OCI-LY3 (cell line): ENCODE measurements at regions not wholly inside any gene's neighbourhood (a gene's known extent, or its start where the extent isn't known, plus 50 kb on each side); places are given as distances from the start of the nearest gene placed in this dataset.

Source experiments
- EZH2phosphoT487 ChIP-seq: fragments of 200-600 bp; shearing (Covaris generic); IDR thresholded peaks from 2 replicates; pipeline ENCODE4 v1.6.1; 2018; ENCODE audit warnings: antibody characterized with exemption, mixed run types, low read depth
- TF ChIP-seq, protein P1 (sequence below): fragments of 200-600, 300-600 bp; sonication (generic); IDR thresholded peaks from 2 replicates; pipeline ENCODE4 v1.5.1; 2014; ENCODE audit warnings: antibody characterized with exemption, low read length, low read depth

DNA sequence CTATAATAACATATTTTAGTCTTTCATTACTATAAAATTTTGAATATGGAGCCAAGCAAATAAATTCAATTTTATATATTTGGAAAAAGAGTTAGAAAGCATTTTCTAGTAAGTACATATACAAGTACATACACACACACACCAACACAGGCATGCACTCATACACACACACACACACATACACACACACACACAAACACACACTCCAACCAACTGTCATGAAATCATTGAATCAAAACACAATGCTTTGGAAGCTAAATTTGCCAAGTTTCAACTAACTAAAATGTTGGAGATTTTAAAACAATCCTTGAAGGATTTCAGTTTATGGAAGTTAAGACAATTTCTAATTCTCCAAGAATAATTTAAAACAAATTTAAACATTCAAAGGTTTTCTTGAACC lies 283.2 kb downstream of the TAF11L14 start:
- TF ChIP-seq, protein P1, sequence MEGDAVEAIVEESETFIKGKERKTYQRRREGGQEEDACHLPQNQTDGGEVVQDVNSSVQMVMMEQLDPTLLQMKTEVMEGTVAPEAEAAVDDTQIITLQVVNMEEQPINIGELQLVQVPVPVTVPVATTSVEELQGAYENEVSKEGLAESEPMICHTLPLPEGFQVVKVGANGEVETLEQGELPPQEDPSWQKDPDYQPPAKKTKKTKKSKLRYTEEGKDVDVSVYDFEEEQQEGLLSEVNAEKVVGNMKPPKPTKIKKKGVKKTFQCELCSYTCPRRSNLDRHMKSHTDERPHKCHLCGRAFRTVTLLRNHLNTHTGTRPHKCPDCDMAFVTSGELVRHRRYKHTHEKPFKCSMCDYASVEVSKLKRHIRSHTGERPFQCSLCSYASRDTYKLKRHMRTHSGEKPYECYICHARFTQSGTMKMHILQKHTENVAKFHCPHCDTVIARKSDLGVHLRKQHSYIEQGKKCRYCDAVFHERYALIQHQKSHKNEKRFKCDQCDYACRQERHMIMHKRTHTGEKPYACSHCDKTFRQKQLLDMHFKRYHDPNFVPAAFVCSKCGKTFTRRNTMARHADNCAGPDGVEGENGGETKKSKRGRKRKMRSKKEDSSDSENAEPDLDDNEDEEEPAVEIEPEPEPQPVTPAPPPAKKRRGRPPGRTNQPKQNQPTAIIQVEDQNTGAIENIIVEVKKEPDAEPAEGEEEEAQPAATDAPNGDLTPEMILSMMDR = no peak
- TF ChIP-seq EZH2phosphoT487 = no peak
